Thyroid gland (tissue), 4 donors: ENCODE measurements at regions not wholly inside any gene's neighbourhood (a gene's known extent, or its start where the extent isn't known, plus 50 kb on each side); places are given as distances from the start of the nearest gene placed in this dataset.

Experiments
- CTCF ChIP-seq, 6 experiments: fragments of 200-600 bp in 3 of 6; fragments of 450-650 bp in 3 of 6; sonication (generic) in 3 of 6; IDR thresholded peaks; one replicate each; pipeline ENCODE4 v1.5.1; 2016 to 2019; ENCODE audit warnings: antibody characterized with exemption in 6 of 6, mild to moderate bottlenecking in 2 of 6, inconsistent platforms in 1 of 6, moderate library complexity in 1 of 6
- POLR2A ChIP-seq, 2 donors: fragments of 450-650 bp; IDR thresholded peaks; one replicate each; pipeline ENCODE4 v1.6.1; 2017; ENCODE audit warnings: antibody characterized with exemption in 2 of 2, mild to moderate bottlenecking in 2 of 2, moderate library complexity in 1 of 2

- TF ChIP-seq CTCF (IDR thresholded peaks at IDR 0.05) = no peak
- TF ChIP-seq POLR2A (IDR thresholded peaks at IDR 0.05) = no peak
Observed at GRCh38 chr2:103007086-103007485, 245.3 kb downstream of the TMEM182 start.
